HEK293 (cell line): ENCODE measurements at regions not wholly inside any gene's neighbourhood (a gene's known extent, or its start where the extent isn't known, plus 50 kb on each side); places are given as distances from the start of the nearest gene placed in this dataset.

Source experiments
- CTCF ChIP-seq: fragments of 450-650 bp; formaldehyde crosslinking; IDR thresholded peaks from 2 replicates; pipeline ENCODE4 v1.5.1; 2016; ENCODE audit warnings: missing biosample characterization, missing genetic modification characterization
- ZNF324 ChIP-seq: fragments of 450-650 bp; formaldehyde crosslinking; IDR thresholded peaks from 2 replicates; pipeline ENCODE4 v1.5.1; 2016; ENCODE audit warnings: missing biosample characterization, missing genetic modification characterization
- ZNF510 ChIP-seq: fragments of 450-650 bp; formaldehyde crosslinking; IDR thresholded peaks from 2 replicates; pipeline ENCODE4 v1.5.1; 2018; ENCODE audit warnings: mild to moderate bottlenecking, missing genetic modification characterization, missing biosample characterization; ENCODE audit not compliant: insufficient replicate concordance
- ZNF585B ChIP-seq: fragments of 450-650 bp; formaldehyde crosslinking; IDR thresholded peaks from 2 replicates; pipeline ENCODE4 v1.5.1; 2016; ENCODE audit warnings: missing biosample characterization, missing genetic modification characterization
- ZNF76 ChIP-seq: fragments of 450-650 bp; formaldehyde crosslinking; IDR thresholded peaks from 2 replicates; pipeline ENCODE4; 2016; ENCODE audit warnings: low read depth, missing biosample characterization, missing genetic modification characterization, borderline replicate concordance

- no peak for TF ChIP-seq CTCF (tag by site-specific recombination)
- TF ChIP-seq ZNF585B (tag by site-specific recombination): no peak
- no peak for TF ChIP-seq ZNF76 (tag by site-specific recombination)
- no peak for TF ChIP-seq ZNF324
- no peak for TF ChIP-seq ZNF510 (tag by site-specific recombination)
Measured at GRCh38 chr9:135330685-135331590, 148.6 kb upstream of the PPP1R26 start.
